ENCODE measurements at regions not wholly inside any gene's neighbourhood (a gene's known extent, or its start where the extent isn't known, plus 50 kb on each side); places are given as distances from the start of the nearest gene placed in this dataset.

GRCh38 chr2:88844960-88845359 lies 153.5 kb downstream of the RPIA start:
- H3K4me3 ChIP-seq (ENCODE audit: low read depth, low read length), result no peak overlapping the region

GRCh38 chr2:88845772-88846661 lies 154.5 kb downstream of the RPIA start:
- DNase-seq (ENCODE audit: low read depth, low spot score), result no peak
- H3K4me3 ChIP-seq (ENCODE audit: low read depth, low read length), result no peak overlapping the region
- ChIA-PET CTCF (interaction anchor here (0.8 kb wide), 1 partner anchor 34 kb away, joined by 3 read pairs; no protein-coding TSS in a partner anchor), POLR2A (no interaction called here)
- TF ChIP-seq, protein P1, sequence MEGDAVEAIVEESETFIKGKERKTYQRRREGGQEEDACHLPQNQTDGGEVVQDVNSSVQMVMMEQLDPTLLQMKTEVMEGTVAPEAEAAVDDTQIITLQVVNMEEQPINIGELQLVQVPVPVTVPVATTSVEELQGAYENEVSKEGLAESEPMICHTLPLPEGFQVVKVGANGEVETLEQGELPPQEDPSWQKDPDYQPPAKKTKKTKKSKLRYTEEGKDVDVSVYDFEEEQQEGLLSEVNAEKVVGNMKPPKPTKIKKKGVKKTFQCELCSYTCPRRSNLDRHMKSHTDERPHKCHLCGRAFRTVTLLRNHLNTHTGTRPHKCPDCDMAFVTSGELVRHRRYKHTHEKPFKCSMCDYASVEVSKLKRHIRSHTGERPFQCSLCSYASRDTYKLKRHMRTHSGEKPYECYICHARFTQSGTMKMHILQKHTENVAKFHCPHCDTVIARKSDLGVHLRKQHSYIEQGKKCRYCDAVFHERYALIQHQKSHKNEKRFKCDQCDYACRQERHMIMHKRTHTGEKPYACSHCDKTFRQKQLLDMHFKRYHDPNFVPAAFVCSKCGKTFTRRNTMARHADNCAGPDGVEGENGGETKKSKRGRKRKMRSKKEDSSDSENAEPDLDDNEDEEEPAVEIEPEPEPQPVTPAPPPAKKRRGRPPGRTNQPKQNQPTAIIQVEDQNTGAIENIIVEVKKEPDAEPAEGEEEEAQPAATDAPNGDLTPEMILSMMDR (IDR thresholded peaks at IDR 0.05; ENCODE audit: insufficient read depth, low read length, missing control alignments), result no peak

More at GRCh38 chr2:88844960-88845359, 153.5 kb downstream of the RPIA start:
- ChIA-PET CTCF (no interaction called here), POLR2A (no interaction called here)
- TF ChIP-seq, protein P1 (IDR thresholded peaks at IDR 0.05; ENCODE audit: insufficient read depth, low read length, missing control alignments), result no peak
- no peak for DNase-seq (ENCODE audit: low read depth, low spot score)

DNA sequence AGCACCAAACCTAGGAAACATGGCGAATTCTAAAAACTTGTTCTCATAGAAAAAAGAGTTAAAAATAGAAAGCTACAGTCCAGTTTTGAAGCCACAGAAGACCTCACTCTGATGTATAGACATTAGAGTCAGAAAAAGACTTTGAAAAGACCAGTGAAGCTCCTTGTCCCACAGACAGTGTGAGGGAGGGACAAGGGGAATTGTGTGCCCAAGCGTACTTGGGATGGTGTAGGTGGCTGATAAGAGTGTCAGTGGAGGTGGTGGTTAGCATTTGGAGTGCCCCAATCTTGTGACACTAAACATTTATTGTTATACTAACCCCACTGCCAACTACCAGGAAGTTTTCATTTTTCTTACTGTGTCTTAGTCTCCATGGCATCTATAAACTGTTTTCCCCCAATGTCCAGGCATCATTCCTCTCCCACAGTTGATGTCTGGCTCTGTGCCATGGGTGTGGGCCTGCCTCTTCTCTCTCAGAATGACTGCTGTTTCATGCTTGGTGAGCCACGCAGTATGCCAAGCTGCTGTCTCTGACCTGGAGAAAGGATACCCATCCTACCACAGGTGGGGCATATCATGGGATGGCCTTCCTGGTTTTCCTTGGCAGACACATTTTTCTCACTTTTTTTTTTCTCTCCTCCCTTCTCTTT lies 161.4 kb downstream of the RPIA start:
- TF ChIP-seq, protein P1 (IDR thresholded peaks at IDR 0.05; ENCODE audit: insufficient read depth, low read length, missing control alignments), result no peak
- DNase-seq (ENCODE audit: low read depth, low spot score), result no peak
- CTCF ChIA-PET, result no interaction called here
- H3K4me3 ChIP-seq (ENCODE audit: low read depth, low read length), result no peak overlapping the region
- POLR2A ChIA-PET, result no interaction called here

DNA sequence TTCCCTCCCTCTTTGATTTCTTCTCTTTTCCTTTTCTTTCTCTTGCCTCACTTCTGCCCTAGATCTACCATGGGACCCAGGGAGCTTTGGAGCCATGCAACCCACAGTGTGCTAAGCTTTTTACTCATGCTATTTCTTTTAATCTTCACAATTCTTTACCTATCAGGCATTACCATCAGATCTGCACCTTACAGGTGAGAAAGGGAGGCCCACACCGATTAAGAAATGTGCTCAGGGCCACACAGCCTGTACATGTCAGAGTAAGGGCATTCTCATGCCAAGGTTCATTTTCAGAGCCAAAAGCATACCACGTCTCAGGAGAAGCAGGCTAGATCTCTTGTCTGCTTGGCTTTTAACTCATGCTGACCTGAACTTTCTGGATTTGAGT lies 161.9 kb downstream of the RPIA start:
- no peak overlapping the region for H3K4me3 ChIP-seq (ENCODE audit: low read depth, low read length)
- no peak for DNase-seq (ENCODE audit: low read depth, low spot score)
- TF ChIP-seq, protein P1 (IDR thresholded peaks at IDR 0.05; ENCODE audit: insufficient read depth, low read length, missing control alignments), result no peak
- POLR2A ChIA-PET, result no interaction called here
- CTCF ChIA-PET, result no interaction called here

DNA sequence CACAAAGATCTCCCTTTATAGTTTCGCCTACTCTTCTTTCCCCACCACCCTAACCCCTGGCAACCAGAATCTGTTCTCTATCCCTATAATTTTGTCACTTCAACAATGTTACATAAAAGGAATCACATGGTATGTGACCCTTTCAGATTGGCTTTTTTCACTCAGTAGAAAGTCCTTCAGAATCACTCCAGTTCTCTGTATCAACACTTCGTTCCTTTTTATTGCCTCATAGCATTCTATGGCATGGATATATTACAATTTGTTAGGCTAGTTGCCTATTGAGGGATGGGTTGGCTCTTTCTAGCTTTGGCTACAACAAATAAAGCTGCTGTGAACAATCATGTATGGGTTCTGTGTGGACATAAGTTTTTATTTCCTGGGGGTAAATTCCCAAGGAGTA lies 163.1 kb downstream of the RPIA start:
- POLR2A ChIA-PET, result no interaction called here
- TF ChIP-seq, protein P1 (IDR thresholded peaks at IDR 0.05; ENCODE audit: insufficient read depth, low read length, missing control alignments), result no peak
- CTCF ChIA-PET, result no interaction called here
- no peak for DNase-seq (ENCODE audit: low read depth, low spot score)
- H3K4me3 ChIP-seq (ENCODE audit: low read depth, low read length), result no peak overlapping the region

DNA sequence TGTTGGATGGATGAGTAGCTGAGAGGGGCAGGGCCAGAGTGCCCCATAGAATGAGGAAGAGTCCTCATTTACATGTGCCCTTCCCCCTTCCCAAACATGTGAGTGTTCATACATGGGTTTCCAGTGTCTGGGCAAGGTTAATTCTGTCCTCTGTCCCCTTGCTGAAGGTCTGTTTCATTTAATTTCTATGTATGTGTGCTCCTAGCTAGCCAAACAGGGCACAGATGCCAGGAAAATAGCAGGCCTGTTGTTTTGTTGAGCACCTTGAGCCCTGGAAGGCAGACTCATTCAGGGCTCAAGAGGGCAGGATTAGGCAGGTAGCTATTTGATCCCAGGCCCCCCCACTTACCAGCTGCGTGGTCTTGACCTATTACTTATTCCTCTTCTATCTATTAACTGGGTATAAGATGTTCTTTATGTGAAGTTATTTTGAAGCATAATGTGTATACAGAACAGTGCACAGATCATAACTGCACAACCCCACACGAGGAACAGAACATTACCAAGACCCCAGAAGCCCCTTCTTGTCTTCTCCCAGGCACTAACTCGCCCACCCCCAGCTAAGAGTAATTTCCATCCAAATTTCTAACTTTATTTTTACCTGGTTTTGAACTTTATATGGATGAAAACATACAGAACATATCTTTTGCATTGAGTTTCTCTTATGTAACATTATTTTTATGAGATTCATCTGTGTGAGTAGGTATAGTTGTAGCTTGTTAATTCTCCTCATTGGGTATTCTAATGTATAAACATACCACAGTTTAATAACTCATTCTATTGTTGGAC lies 164.3 kb downstream of the RPIA start:
- CTCF ChIA-PET, result no interaction called here
- no peak for DNase-seq (ENCODE audit: low read depth, low spot score)
- POLR2A ChIA-PET, result no interaction called here
- TF ChIP-seq, protein P1 (IDR thresholded peaks at IDR 0.05; ENCODE audit: insufficient read depth, low read length, missing control alignments), result no peak
- H3K4me3 ChIP-seq (ENCODE audit: low read depth, low read length), result no peak overlapping the region

Measured in AG04449 (cell line).